K562 (cell line): ENCODE measurements at regions not wholly inside any gene's neighbourhood (a gene's known extent, or its start where the extent isn't known, plus 50 kb on each side); places are given as distances from the start of the nearest gene placed in this dataset.

Experiments
- ADNP ChIP-seq: fragments of 200-800 bp; sonication (Bioruptor generic); IDR thresholded peaks from 2 replicates; pipeline ENCODE4 v1.6.1; 2016; ENCODE audit warnings: missing genetic modification characterization, missing compliant biosample characterization
- CTCF ChIP-seq, 3 experiments: IDR thresholded peaks in 2 of 3; conservative IDR thresholded peaks in 1 of 3; 2 replicates each; pipeline ENCODE4 v1.5.1; 2011 to 2012; ENCODE audit warnings: low read length in 3 of 3, mild to moderate bottlenecking in 3 of 3, control low read depth in 2 of 3, improper control_type of control experiment in 1 of 3, inconsistent platforms in 1 of 3, low read depth in 1 of 3, mixed read lengths in 1 of 3, moderate library complexity in 1 of 3; ENCODE audit not compliant: insufficient read depth in 2 of 3
- EGR1 ChIP-seq: fragments of 450-650 bp; conservative IDR thresholded peaks from 2 replicates; pipeline ENCODE4 v1.6.1; 2017; ENCODE audit warnings: mild to moderate bottlenecking
- RAD21 ChIP-seq, 2 experiments: fragments of 250-450 bp in 1 of 2; fragments of 450-650 bp in 1 of 2; sonication (Bioruptor Pico) in 1 of 2; formaldehyde crosslinking in 1 of 2; IDR thresholded peaks in 1 of 2; conservative IDR thresholded peaks in 1 of 2; 2 replicates each; pipeline versions ENCODE4 v1.4.0 to v1.8.0; 2020 to 2022; ENCODE audit warnings: mild to moderate bottlenecking in 2 of 2, moderate library complexity in 1 of 2
- RBM17 ChIP-seq: fragments of 200-400 bp; formaldehyde crosslinking; IDR thresholded peaks from 2 replicates; pipeline ENCODE4 v1.6.1; 2017; ENCODE audit warnings: low read depth, mild to moderate bottlenecking, low read length, borderline replicate concordance
- SMAD1 ChIP-seq: fragments of 150-350 bp; IDR thresholded peaks from 2 replicates; pipeline ENCODE4 v1.6.1; 2014; ENCODE audit warnings: low read length, low read depth; ENCODE audit not compliant: partially characterized antibody
- YBX1 ChIP-seq: fragments of 450-650 bp; IDR thresholded peaks from 2 replicates; pipeline ENCODE4 v1.7.1; 2016; ENCODE audit warnings: mild to moderate bottlenecking
- YY1 ChIP-seq, 3 experiments: IDR thresholded peaks; 2 replicates each; pipeline ENCODE4 v1.6.1; 2011; ENCODE audit warnings: low read length in 2 of 3, mild to moderate bottlenecking in 2 of 3, moderate library complexity in 2 of 3, borderline replicate concordance in 1 of 3, control low read depth in 1 of 3, low read depth in 1 of 3; ENCODE audit not compliant: insufficient read depth in 3 of 3, insufficient replicate concordance in 2 of 3, control insufficient read depth in 1 of 3, insufficient read length in 1 of 3; ENCODE audit errors: extremely low read depth in 1 of 3

- TF ChIP-seq CTCF (IDR thresholded peaks at IDR 0.05 in 2 of 3, conservative IDR thresholded peaks at IDR 0.05 in 1 of 3; ENCODE audit: insufficient read depth in 2 of 3, low read depth in 1 of 3, low read length in 3 of 3) (no peak), ADNP (tag) (no peak), RAD21 (CRISPR knock-in tag; conservative IDR thresholded peaks at IDR 0.05 in 1 of 2, IDR thresholded peaks at IDR 0.05 in 1 of 2) (no peak), YBX1 (no peak), YY1 (IDR thresholded peaks at IDR 0.05; ENCODE audit: borderline replicate concordance in 1 of 3, control insufficient read depth in 1 of 3, extremely low read depth in 1 of 3, insufficient read depth in 3 of 3, insufficient read length in 1 of 3, insufficient replicate concordance in 2 of 3, low read depth in 1 of 3, low read length in 2 of 3) (no peak), RBM17 (no peak), SMAD1 (no peak), EGR1 (no peak)
Observed at GRCh38 chr14:49456589-49456988, 129.6 kb downstream of the RPS29 start.
